ENCODE measurements at regions not wholly inside any gene's neighbourhood (a gene's known extent, or its start where the extent isn't known, plus 50 kb on each side); places are given as distances from the start of the nearest gene placed in this dataset.

- H3K4me1 ChIP-seq (ENCODE audit: control insufficient read depth in 1 of 2, insufficient read depth in 1 of 2, low read depth in 1 of 2, low read length in 1 of 2), result peaks cover 6 to 11% of the 10 kb centered on the region in 2 experiments
- no peak for TF ChIP-seq CTCF (IDR thresholded peaks at IDR 0.05)
- H3K27me3 ChIP-seq, result no peaks in the 10 kb centered on the region
- H3K9me3 ChIP-seq, result no peaks in the 10 kb centered on the region
- H3K4me3 ChIP-seq (ENCODE audit: low read depth in 1 of 2, low read length in 1 of 2), result no peak overlapping the region
- H3K36me3 ChIP-seq, result no peaks in the 10 kb centered on the region
- no peak overlapping the region for H3K27ac ChIP-seq
Measured at GRCh38 chr20:50401587-50402418, 108.4 kb upstream of the PTPN1 start.

GRCh38 chr20:50403565-50404418 is 106.4 kb upstream of the PTPN1 start:
- Histone ChIP-seq H3K4me1 (ENCODE audit: control insufficient read depth in 1 of 2, insufficient read depth in 1 of 2, low read depth in 1 of 2, low read length in 1 of 2) (peaks cover 6 to 11% of the 10 kb centered on the region in 2 experiments), H3K36me3 (no peaks in the 10 kb centered on the region), H3K9me3 (no peaks in the 10 kb centered on the region), H3K27me3 (no peaks in the 10 kb centered on the region), H3K27ac (no peak overlapping the region), H3K4me3 (ENCODE audit: low read depth in 1 of 2, low read length in 1 of 2) (no peak overlapping the region)
- no peak for TF ChIP-seq CTCF (IDR thresholded peaks at IDR 0.05)

GRCh38 chr20:50404419-50405234 is 105.6 kb upstream of the PTPN1 start:
- no peak for TF ChIP-seq CTCF (IDR thresholded peaks at IDR 0.05)
- Histone ChIP-seq H3K9me3 (no peaks in the 10 kb centered on the region), H3K27ac (no peak overlapping the region), H3K4me3 (ENCODE audit: low read depth in 1 of 2, low read length in 1 of 2) (no peak overlapping the region), H3K36me3 (no peaks in the 10 kb centered on the region), H3K27me3 (no peaks in the 10 kb centered on the region), H3K4me1 (ENCODE audit: control insufficient read depth in 1 of 2, insufficient read depth in 1 of 2, low read depth in 1 of 2, low read length in 1 of 2) (peaks cover 14 to 17% of the 10 kb centered on the region in 2 experiments)

GRCh38 chr20:50405235-50405914 is 104.8 kb upstream of the PTPN1 start:
- no peaks in the 10 kb centered on the region for H3K27me3 ChIP-seq
- peaks cover 14 to 16% of the 10 kb centered on the region in 2 experiments for H3K4me1 ChIP-seq (ENCODE audit: control insufficient read depth in 1 of 2, insufficient read depth in 1 of 2, low read depth in 1 of 2, low read length in 1 of 2)
- no peak overlapping the region for H3K4me3 ChIP-seq (ENCODE audit: low read depth in 1 of 2, low read length in 1 of 2)
- H3K36me3 ChIP-seq, result no peaks in the 10 kb centered on the region
- no peaks in the 10 kb centered on the region for H3K9me3 ChIP-seq
- TF ChIP-seq CTCF (IDR thresholded peaks at IDR 0.05), result no peak
- H3K27ac ChIP-seq, result no peak overlapping the region
